ENCODE measurements at regions not wholly inside any gene's neighbourhood (a gene's known extent, or its start where the extent isn't known, plus 50 kb on each side); places are given as distances from the start of the nearest gene placed in this dataset.

GRCh38 chr5:155455791-155456514 lies 442.4 kb downstream of the KIF4B start:
- TF ChIP-seq, protein P1, sequence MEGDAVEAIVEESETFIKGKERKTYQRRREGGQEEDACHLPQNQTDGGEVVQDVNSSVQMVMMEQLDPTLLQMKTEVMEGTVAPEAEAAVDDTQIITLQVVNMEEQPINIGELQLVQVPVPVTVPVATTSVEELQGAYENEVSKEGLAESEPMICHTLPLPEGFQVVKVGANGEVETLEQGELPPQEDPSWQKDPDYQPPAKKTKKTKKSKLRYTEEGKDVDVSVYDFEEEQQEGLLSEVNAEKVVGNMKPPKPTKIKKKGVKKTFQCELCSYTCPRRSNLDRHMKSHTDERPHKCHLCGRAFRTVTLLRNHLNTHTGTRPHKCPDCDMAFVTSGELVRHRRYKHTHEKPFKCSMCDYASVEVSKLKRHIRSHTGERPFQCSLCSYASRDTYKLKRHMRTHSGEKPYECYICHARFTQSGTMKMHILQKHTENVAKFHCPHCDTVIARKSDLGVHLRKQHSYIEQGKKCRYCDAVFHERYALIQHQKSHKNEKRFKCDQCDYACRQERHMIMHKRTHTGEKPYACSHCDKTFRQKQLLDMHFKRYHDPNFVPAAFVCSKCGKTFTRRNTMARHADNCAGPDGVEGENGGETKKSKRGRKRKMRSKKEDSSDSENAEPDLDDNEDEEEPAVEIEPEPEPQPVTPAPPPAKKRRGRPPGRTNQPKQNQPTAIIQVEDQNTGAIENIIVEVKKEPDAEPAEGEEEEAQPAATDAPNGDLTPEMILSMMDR (conservative IDR thresholded peaks at IDR 0.05; ENCODE audit: low read depth, low read length) = no peak
- TF ChIP-seq RCOR1 (IDR thresholded peaks at IDR 0.05; ENCODE audit: insufficient replicate concordance, low read length) = no peak
- no peak for TF ChIP-seq RAD21 (IDR thresholded peaks at IDR 0.05; ENCODE audit: low read length)
- TF ChIP-seq POLR2A (IDR thresholded peaks at IDR 0.05; ENCODE audit: low read depth, low read length) = no peak
- TF ChIP-seq SMC3 (IDR thresholded peaks at IDR 0.05; ENCODE audit: low read depth, low read length) = no peak
- no peak for TF ChIP-seq CHD1 (IDR thresholded peaks at IDR 0.05; ENCODE audit: low read depth, low read length)
